ENCODE measurements at regions not wholly inside any gene's neighbourhood (a gene's known extent, or its start where the extent isn't known, plus 50 kb on each side); places are given as distances from the start of the nearest gene placed in this dataset.
A peak's percentile ranks its signal among the peaks of the same experiment; 100 is the strongest.

GRCh38 chr5:104178829-104179456 lies 616.4 kb upstream of the NUDT12 start:
- no peak for DNase-seq
- no peak overlapping the region for H3K27ac ChIP-seq (replicated peaks)
- no peak overlapping the region for H3K4me3 ChIP-seq
- H3K36me3 ChIP-seq = no peaks in the 10 kb centered on the region
- peak; percentile 37 for TF ChIP-seq CTCF (IDR thresholded peaks at IDR 0.05; ENCODE audit: borderline replicate concordance)
- H3K4me1 ChIP-seq = no peaks in the 10 kb centered on the region
- peaks cover 26% of the 10 kb centered on the region for H3K9me3 ChIP-seq (replicated peaks)
- intact Hi-C loops (cut with micrococcal nuclease) = loop anchor here (5.0 kb wide), 1 partner anchor 597 kb away; no protein-coding TSS in a partner anchor
- no peaks in the 10 kb centered on the region for H3K27me3 ChIP-seq (ENCODE audit: low read depth)

GRCh38 chr5:104178066-104178465 lies 615.5 kb upstream of the NUDT12 start:
- no peak for TF ChIP-seq CTCF (IDR thresholded peaks at IDR 0.05; ENCODE audit: borderline replicate concordance)
- no peak overlapping the region for H3K4me3 ChIP-seq
- no peak overlapping the region for H3K27ac ChIP-seq (replicated peaks)
- DNase-seq = no peak
- no peaks in the 10 kb centered on the region for H3K27me3 ChIP-seq (ENCODE audit: low read depth)
- H3K9me3 ChIP-seq (replicated peaks) = peaks cover 26% of the 10 kb centered on the region
- H3K36me3 ChIP-seq = no peaks in the 10 kb centered on the region
- no peaks in the 10 kb centered on the region for H3K4me1 ChIP-seq
- intact Hi-C loops (cut with micrococcal nuclease) = loop anchor here (5.0 kb wide), 1 partner anchor 596 kb away; no protein-coding TSS in a partner anchor

- Histone ChIP-seq H3K36me3 (no peaks in the 10 kb centered on the region), H3K4me3 (no peak overlapping the region), H3K27me3 (ENCODE audit: low read depth) (no peaks in the 10 kb centered on the region), H3K4me1 (no peaks in the 10 kb centered on the region), H3K27ac (replicated peaks) (no peak overlapping the region), H3K9me3 (replicated peaks) (peaks cover 26% of the 10 kb centered on the region)
- intact Hi-C loops (cut with micrococcal nuclease) = loop anchor here (5.0 kb wide), 1 partner anchor 595 kb away; no protein-coding TSS in a partner anchor
- no peak for DNase-seq
- TF ChIP-seq CTCF (IDR thresholded peaks at IDR 0.05; ENCODE audit: borderline replicate concordance) = no peak
These were observed 615.1 kb upstream of the NUDT12 start for GRCh38 chr5:104177651-104178050.

GRCh38 chr5:104172976-104173375 lies 610.4 kb upstream of the NUDT12 start:
- no peak for DNase-seq
- intact Hi-C loops (cut with micrococcal nuclease) = no loop called here
- H3K9me3 ChIP-seq (replicated peaks) = no peaks in the 10 kb centered on the region
- no peak overlapping the region for H3K4me3 ChIP-seq
- TF ChIP-seq CTCF (IDR thresholded peaks at IDR 0.05; ENCODE audit: borderline replicate concordance) = no peak
- no peaks in the 10 kb centered on the region for H3K36me3 ChIP-seq
- H3K27me3 ChIP-seq (ENCODE audit: low read depth) = no peaks in the 10 kb centered on the region
- no peaks in the 10 kb centered on the region for H3K4me1 ChIP-seq
- H3K27ac ChIP-seq (replicated peaks) = no peak overlapping the region

GRCh38 chr5:104171958-104172690 lies 609.5 kb upstream of the NUDT12 start:
- DNase-seq = no peak
- intact Hi-C loops (cut with micrococcal nuclease) = no loop called here
- TF ChIP-seq CTCF (IDR thresholded peaks at IDR 0.05; ENCODE audit: borderline replicate concordance) = no peak
- Histone ChIP-seq H3K36me3 (no peaks in the 10 kb centered on the region), H3K27ac (replicated peaks) (no peak overlapping the region), H3K4me3 (no peak overlapping the region), H3K4me1 (no peaks in the 10 kb centered on the region), H3K9me3 (replicated peaks) (no peaks in the 10 kb centered on the region), H3K27me3 (ENCODE audit: low read depth) (no peaks in the 10 kb centered on the region)

All from left ventricle myocardium inferior (tissue), 1 donor.